Left lung (tissue), 4 donors: ENCODE measurements at regions not wholly inside any gene's neighbourhood (a gene's known extent, or its start where the extent isn't known, plus 50 kb on each side); places are given as distances from the start of the nearest gene placed in this dataset.
A peak's percentile ranks its signal among the peaks of the same experiment; 100 is the strongest.

Experiments
- ATAC-seq: fragments of 200-7000 bp; cut with Tn5 transposase; one replicate; pipeline ENCODE4 v1.9.1; 2020; ENCODE audit warnings: moderate library complexity
- DNase-seq, 4 donors: peaks; one replicate each; pipeline ENCODE4 v3.0.0-alpha.2; 2013 to 2020
- H3K27ac ChIP-seq, 2 donors: fragments of 200-600 bp; sonication (generic) in 1 of 2; one replicate each; pipeline versions ENCODE4 v1.5.0 to v1.8.0; 2020 to 2021
- H3K27me3 ChIP-seq, 2 donors: fragments of 200-600 bp; sonication (generic) in 1 of 2; one replicate each; pipeline versions ENCODE4 v1.5.0 to v1.8.0; 2020 to 2021
- H3K36me3 ChIP-seq, 2 donors: fragments of 200-600 bp; sonication (generic) in 1 of 2; one replicate each; pipeline versions ENCODE4 v1.5.0 to v1.8.0; 2020 to 2021
- H3K4me1 ChIP-seq, 2 donors: fragments of 200-600 bp; one replicate each; pipeline ENCODE4 v1.8.0; 2021
- H3K4me3 ChIP-seq, 2 donors: fragments of 200-600 bp; sonication (generic) in 1 of 2; one replicate each; pipeline versions ENCODE4 v1.5.0 to v1.8.0; 2020 to 2021; ENCODE audit warnings: mild to moderate bottlenecking in 1 of 2
- H3K9me3 ChIP-seq, 2 donors: fragments of 200-600 bp; sonication (generic) in 1 of 2; one replicate each; pipeline versions ENCODE4 v1.5.0 to v1.8.0; 2020 to 2021
- intact Hi-C, 2 donors: fragments of 100-400 bp; cut with DNase I; formaldehyde crosslinking; loops; one replicate each; pipeline versions ENCODE4 v1.11.2 to v1.14.2; 2022
- TF ChIP-seq, protein P1 (sequence below), 2 donors: fragments of 200-600 bp; sonication (generic) in 1 of 2; IDR thresholded peaks; one replicate each; pipeline versions ENCODE4 v1.5.0 to v1.8.0; 2021; ENCODE audit warnings: antibody characterized with exemption in 2 of 2
- donor health status: DM: no; HTN: yes; CAD: no.
- donor health status: DM: no; HTN: no; CAD: no.

DNA sequence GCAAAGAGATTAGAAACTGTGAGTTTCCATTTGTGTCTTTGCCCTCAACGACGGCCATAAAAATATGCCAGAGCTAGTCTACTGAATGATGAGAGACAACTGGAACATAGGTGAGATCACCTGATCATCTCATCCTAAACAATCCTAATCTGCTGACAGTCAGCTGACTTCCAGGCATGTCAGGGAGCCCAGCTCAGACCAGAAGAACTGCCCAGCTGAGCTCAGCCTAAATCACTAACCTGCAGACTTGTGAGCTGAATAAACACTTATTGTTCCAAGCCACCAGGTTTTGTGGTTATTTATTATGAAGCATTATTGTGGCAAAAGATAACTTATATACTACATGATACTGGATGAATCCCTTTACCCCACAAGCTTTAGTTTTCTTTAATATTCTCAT lies 118.9 kb upstream of the PLEKHG7 start:
- intact Hi-C loops: no loop called here
- Histone ChIP-seq H3K4me3 (no peak overlapping the region), H3K27me3 (no peaks in the 10 kb centered on the region), H3K36me3 (no peaks in the 10 kb centered on the region), H3K4me1 (no peaks in the 10 kb centered on the region), H3K27ac (no peak overlapping the region), H3K9me3 (peaks cover 0 to 7% of the 10 kb centered on the region in 2 donors)
- DNase-seq: no peak
- ATAC-seq: no peak
- TF ChIP-seq, protein P1, sequence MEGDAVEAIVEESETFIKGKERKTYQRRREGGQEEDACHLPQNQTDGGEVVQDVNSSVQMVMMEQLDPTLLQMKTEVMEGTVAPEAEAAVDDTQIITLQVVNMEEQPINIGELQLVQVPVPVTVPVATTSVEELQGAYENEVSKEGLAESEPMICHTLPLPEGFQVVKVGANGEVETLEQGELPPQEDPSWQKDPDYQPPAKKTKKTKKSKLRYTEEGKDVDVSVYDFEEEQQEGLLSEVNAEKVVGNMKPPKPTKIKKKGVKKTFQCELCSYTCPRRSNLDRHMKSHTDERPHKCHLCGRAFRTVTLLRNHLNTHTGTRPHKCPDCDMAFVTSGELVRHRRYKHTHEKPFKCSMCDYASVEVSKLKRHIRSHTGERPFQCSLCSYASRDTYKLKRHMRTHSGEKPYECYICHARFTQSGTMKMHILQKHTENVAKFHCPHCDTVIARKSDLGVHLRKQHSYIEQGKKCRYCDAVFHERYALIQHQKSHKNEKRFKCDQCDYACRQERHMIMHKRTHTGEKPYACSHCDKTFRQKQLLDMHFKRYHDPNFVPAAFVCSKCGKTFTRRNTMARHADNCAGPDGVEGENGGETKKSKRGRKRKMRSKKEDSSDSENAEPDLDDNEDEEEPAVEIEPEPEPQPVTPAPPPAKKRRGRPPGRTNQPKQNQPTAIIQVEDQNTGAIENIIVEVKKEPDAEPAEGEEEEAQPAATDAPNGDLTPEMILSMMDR (IDR thresholded peaks at IDR 0.05): no peak

DNA sequence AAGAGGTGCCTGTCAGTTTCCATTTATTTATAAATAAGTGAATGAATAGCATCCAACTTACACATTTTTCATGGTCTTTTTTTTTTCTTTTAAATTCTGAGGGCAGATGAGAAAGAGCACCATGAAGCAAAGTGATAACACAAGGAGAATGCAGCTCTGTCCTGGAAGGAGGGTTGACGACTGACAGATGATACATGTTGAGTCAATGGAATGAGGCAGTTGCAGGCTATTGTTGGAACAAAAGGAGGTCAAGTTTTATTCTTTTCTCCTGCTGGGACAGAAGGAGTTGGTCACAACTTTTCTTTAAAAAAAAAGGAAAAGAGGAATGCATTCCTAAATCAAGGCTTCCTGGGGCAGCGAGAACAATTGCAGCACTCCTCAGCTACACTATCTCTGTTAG lies 119.9 kb upstream of the PLEKHG7 start:
- intact Hi-C loops: no loop called here
- Histone ChIP-seq H3K4me3 (no peak overlapping the region), H3K4me1 (no peaks in the 10 kb centered on the region), H3K9me3 (peaks cover 0 to 7% of the 10 kb centered on the region in 2 donors), H3K36me3 (no peaks in the 10 kb centered on the region), H3K27me3 (no peaks in the 10 kb centered on the region), H3K27ac (no peak overlapping the region)
- ATAC-seq: no peak
- TF ChIP-seq, protein P1 (IDR thresholded peaks at IDR 0.05): no peak
- DNase-seq: no peak

DNA sequence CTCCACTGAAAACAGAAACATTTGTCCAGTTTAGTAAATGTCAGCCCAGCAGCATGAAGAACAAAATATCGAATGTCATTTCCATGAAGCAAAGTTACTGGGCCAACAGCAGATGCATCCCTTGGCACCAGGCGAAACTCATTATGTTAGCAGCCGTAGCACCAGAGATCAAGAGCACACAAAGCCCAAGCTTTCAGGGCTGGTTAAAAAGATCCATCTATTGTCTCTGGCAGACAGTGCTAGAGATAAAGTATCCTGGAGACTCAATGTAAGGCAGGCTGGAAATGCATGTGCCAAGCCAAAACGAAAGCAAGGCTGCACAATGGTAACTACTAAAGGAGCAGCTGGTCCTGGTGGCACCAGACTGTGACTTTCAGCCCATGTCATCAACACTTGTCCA lies 120.3 kb upstream of the PLEKHG7 start:
- Histone ChIP-seq H3K36me3 (no peaks in the 10 kb centered on the region), H3K9me3 (peaks cover 0 to 7% of the 10 kb centered on the region in 2 donors), H3K27ac (no peak overlapping the region), H3K4me1 (no peaks in the 10 kb centered on the region), H3K4me3 (no peak overlapping the region), H3K27me3 (no peaks in the 10 kb centered on the region)
- TF ChIP-seq, protein P1 (IDR thresholded peaks at IDR 0.05): no peak
- no peak for ATAC-seq
- intact Hi-C loops: no loop called here
- DNase-seq: no peak

DNA sequence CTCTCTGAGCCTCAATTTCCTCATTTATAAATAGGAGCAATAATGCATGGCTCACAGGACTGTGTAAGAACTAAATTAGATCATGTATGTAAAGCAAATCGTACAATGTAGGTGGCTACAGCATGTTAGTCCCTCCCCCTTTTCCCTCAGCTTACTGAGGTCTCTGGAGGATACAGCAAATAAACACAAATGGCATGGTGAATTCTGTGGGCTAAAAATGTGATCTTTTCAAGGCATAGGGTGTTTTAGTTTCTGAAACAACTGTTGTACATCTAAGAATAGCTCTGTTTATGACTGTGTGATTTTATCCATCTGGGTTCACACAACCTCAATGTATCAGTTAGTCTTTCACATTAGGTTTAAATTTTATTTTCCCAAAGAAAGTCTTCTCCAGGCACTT lies 121.2 kb upstream of the PLEKHG7 start:
- Histone ChIP-seq H3K9me3 (peaks cover 0 to 7% of the 10 kb centered on the region in 2 donors), H3K4me1 (no peaks in the 10 kb centered on the region), H3K27ac (no peak overlapping the region), H3K4me3 (no peak overlapping the region), H3K36me3 (no peaks in the 10 kb centered on the region), H3K27me3 (no peaks in the 10 kb centered on the region)
- TF ChIP-seq, protein P1 (IDR thresholded peaks at IDR 0.05): no peak
- no peak for ATAC-seq
- intact Hi-C loops: no loop called here
- no peak for DNase-seq

DNA sequence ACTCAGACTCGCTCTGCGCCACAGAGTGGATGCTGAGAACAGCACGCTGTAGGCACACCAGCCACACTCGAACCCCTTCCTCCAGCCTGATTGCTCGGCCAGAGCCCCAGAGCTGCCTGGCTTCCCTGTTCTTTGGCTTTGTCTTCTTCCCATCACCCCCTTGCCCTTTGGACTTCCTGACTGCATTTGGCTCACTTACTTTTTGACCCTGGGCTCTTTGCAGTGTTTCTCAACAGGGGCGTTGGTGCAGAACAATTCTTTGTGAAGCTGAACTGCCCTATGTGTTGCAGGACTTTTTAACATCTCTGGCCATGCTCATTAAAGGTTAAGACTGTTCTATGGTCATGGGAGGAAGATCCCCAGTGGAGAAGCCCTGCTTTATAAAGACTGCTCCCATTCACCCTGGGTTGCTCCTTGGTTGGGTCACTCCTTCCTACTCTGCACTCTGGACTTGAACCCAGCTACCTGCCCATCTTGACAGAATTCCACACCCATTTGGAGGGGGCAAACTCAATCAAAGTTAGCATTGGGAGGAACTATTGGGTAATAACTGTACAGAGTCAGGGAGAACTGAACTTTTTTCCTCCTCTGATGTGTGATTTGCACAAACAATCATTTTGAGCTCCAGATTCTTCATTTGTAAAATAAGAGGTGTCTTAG lies 127.7 kb upstream of the PLEKHG7 start:
- H3K9me3 ChIP-seq: no peaks in the 10 kb centered on the region
- H3K4me1 ChIP-seq: peaks cover 4 to 7% of the 10 kb centered on the region in 2 donors
- H3K36me3 ChIP-seq: no peaks in the 10 kb centered on the region
- H3K27me3 ChIP-seq: no peaks in the 10 kb centered on the region
- TF ChIP-seq, protein P1 (IDR thresholded peaks at IDR 0.05): no peak
- H3K27ac ChIP-seq: no peak overlapping the region
- peak; percentile 44 for ATAC-seq
- no peak overlapping the region for H3K4me3 ChIP-seq
- no peak for DNase-seq
- intact Hi-C loops: loop anchor here in 1 of 2 donors (10.0 kb wide), 1 partner anchor 70 kb away; no protein-coding TSS in a partner anchor
